HG03342 (cell line): ENCODE measurements at regions not wholly inside any gene's neighbourhood (a gene's known extent, or its start where the extent isn't known, plus 50 kb on each side); places are given as distances from the start of the nearest gene placed in this dataset.
"Not testable (repeated sequence)": the region's sequence is repeated elsewhere in the genome, so short reads cannot be mapped to it uniquely, and the experiment has no call there.

Experiments used
- ATAC-seq: cut with Tn5 transposase; IDR thresholded peaks from one replicate; pipeline ENCODE4 v1.9.1; 2021; ENCODE audit warnings: mild to moderate bottlenecking, moderate library complexity; ENCODE audit not compliant: unreplicated experiment

GRCh38 chr10:30703446-30703845 lies 73.9 kb upstream of the LYZL2 start:
- not testable (repeated sequence) for ATAC-seq

GRCh38 chr10:30702860-30703259 lies 73.3 kb upstream of the LYZL2 start:
- no peak for ATAC-seq

- peak; percentile 58 for ATAC-seq
Observed at GRCh38 chr10:30701451-30702173, 72.1 kb upstream of the LYZL2 start.

GRCh38 chr10:30697806-30698205 lies 68.3 kb upstream of the LYZL2 start:
- ATAC-seq: no peak

- ATAC-seq: not testable (repeated sequence)
Observed at GRCh38 chr10:30697221-30697620, 67.7 kb upstream of the LYZL2 start.

GRCh38 chr10:30696416-30697185 lies 67.0 kb upstream of the LYZL2 start:
- ATAC-seq: not testable (repeated sequence)

- not testable (repeated sequence) for ATAC-seq
Observed at GRCh38 chr10:30695481-30696236, 66.1 kb upstream of the LYZL2 start.

- ATAC-seq: no peak
Observed at GRCh38 chr10:30694518-30695228, 65.1 kb upstream of the LYZL2 start.

- ATAC-seq: no peak
Observed at GRCh38 chr10:30691639-30692015, 62.1 kb upstream of the LYZL2 start.

GRCh38 chr10:30690948-30691638 lies 61.5 kb upstream of the LYZL2 start:
- not testable (repeated sequence) for ATAC-seq

GRCh38 chr10:30688456-30688855 lies 58.9 kb upstream of the LYZL2 start:
- no peak for ATAC-seq

- no peak for ATAC-seq
Observed at GRCh38 chr10:30687698-30688213, 58.2 kb upstream of the LYZL2 start.

- no peak for ATAC-seq
Observed at GRCh38 chr10:30686708-30687107, 57.2 kb upstream of the LYZL2 start.

GRCh38 chr10:30683496-30683895 lies 53.9 kb upstream of the LYZL2 start:
- ATAC-seq: no peak

GRCh38 chr10:30682377-30683199 lies 53.0 kb upstream of the LYZL2 start:
- not testable (repeated sequence) for ATAC-seq

GRCh38 chr10:30680908-30681307 lies 51.4 kb upstream of the LYZL2 start:
- no peak for ATAC-seq
